Tongue (tissue), 1 donor: ENCODE measurements at regions not wholly inside any gene's neighbourhood (a gene's known extent, or its start where the extent isn't known, plus 50 kb on each side); places are given as distances from the start of the nearest gene placed in this dataset.
"Not testable (repeated sequence)": the region's sequence is repeated elsewhere in the genome, so short reads cannot be mapped to it uniquely, and the experiment has no call there.

ENCODE experiments used
- DNase-seq: peaks from one replicate; pipeline ENCODE4 v3.0.0-alpha.2; 2015

GRCh38 chr22:11795979-11796378 lies 3732.0 kb upstream of the OR11H1 start:
- not testable (repeated sequence) for DNase-seq

GRCh38 chr22:11815481-11815880 lies 3712.5 kb upstream of the OR11H1 start:
- not testable (repeated sequence) for DNase-seq

- DNase-seq, result not testable (repeated sequence)
Observed at GRCh38 chr22:11818845-11819244, 3709.1 kb upstream of the OR11H1 start.

GRCh38 chr22:11822326-11822725 lies 3705.7 kb upstream of the OR11H1 start:
- not testable (repeated sequence) for DNase-seq

- DNase-seq, result not testable (repeated sequence)
Observed at GRCh38 chr22:11825009-11825408, 3703.0 kb upstream of the OR11H1 start.

GRCh38 chr22:11826000-11826399 lies 3702.0 kb upstream of the OR11H1 start:
- DNase-seq, result not testable (repeated sequence)

- peak; percentile 7 for DNase-seq
Observed at GRCh38 chr22:11829426-11829825, 3698.6 kb upstream of the OR11H1 start.
